HEK293 (cell line): ENCODE measurements at regions not wholly inside any gene's neighbourhood (a gene's known extent, or its start where the extent isn't known, plus 50 kb on each side); places are given as distances from the start of the nearest gene placed in this dataset.
"Not testable (repeated sequence)": the region's sequence is repeated elsewhere in the genome, so short reads cannot be mapped to it uniquely, and the experiment has no call there.

Experiments used
- CTCF ChIA-PET: fragments of 350-600 bp; formaldehyde crosslinking; extraction: SDS; loops from one replicate; lab custom pipeline; 2021; ENCODE audit warnings: antibody characterized with exemption; lab: Yijun Ruan, JAX
- POLR2A ChIA-PET: fragments of 300-600 bp; formaldehyde crosslinking; extraction: SDS; loops from one replicate; lab custom pipeline; 2020; ENCODE audit warnings: antibody characterized with exemption, inconsistent platforms; lab: Yijun Ruan, JAX
- H3K27ac ChIP-seq: fragments of 200-500 bp; sonication (Bioruptor generic); 2 replicates; pipeline ENCODE4 v1.5.1; 2014; ENCODE audit warnings: low read depth, low read length, control low read depth, inconsistent platforms; ENCODE audit errors: extremely low read depth
- H3K36me3 ChIP-seq, 2 experiments: fragments of 200-500 bp in 1 of 2; sonication (Bioruptor generic) in 1 of 2; 1 replicate in 1 of 2; 2 replicates in 1 of 2; pipeline ENCODE4 v1.5.1; 2014 to 2017; ENCODE audit warnings: inconsistent platforms in 2 of 2, low read length in 2 of 2; ENCODE audit not compliant: control insufficient read depth in 2 of 2, insufficient read depth in 1 of 2
- H3K4me1 ChIP-seq: fragments of 200-500 bp; sonication (Bioruptor generic); 2 replicates; pipeline ENCODE4 v1.5.1; 2014; ENCODE audit warnings: mild to moderate bottlenecking, low read length, inconsistent platforms; ENCODE audit not compliant: control insufficient read depth, insufficient read depth
- H3K4me3 ChIP-seq: 2 replicates; pipeline ENCODE4 v1.5.1; 2011; ENCODE audit warnings: low read depth, mild to moderate bottlenecking, control low read depth, low read length, moderate library complexity
- H3K9me3 ChIP-seq: fragments of 200-500 bp; sonication (Bioruptor generic); 2 replicates; pipeline ENCODE4 v1.5.1; 2014; ENCODE audit warnings: low read depth, low read length, inconsistent platforms; ENCODE audit not compliant: control insufficient read depth, insufficient read depth
- KLF1 ChIP-seq: fragments of 450-650 bp; formaldehyde crosslinking; IDR thresholded peaks from 2 replicates; pipeline ENCODE4 v1.5.1; 2016; ENCODE audit warnings: missing biosample characterization, missing genetic modification characterization
- KLF10 ChIP-seq: fragments of 450-650 bp; IDR thresholded peaks from 2 replicates; pipeline ENCODE4 v1.5.1; 2018; ENCODE audit warnings: missing biosample characterization, mild to moderate bottlenecking, missing genetic modification characterization
- KLF9 ChIP-seq: fragments of 450-650 bp; formaldehyde crosslinking; IDR thresholded peaks from 2 replicates; pipeline ENCODE4 v1.5.1; 2016; ENCODE audit warnings: missing biosample characterization, missing genetic modification characterization, low read depth
- MZF1 ChIP-seq: fragments of 450-650 bp; formaldehyde crosslinking; IDR thresholded peaks from 2 replicates; pipeline ENCODE4 v1.5.1; 2017; ENCODE audit warnings: missing biosample characterization, missing genetic modification characterization, borderline replicate concordance
- SALL2 ChIP-seq: fragments of 450-650 bp; formaldehyde crosslinking; IDR thresholded peaks from 2 replicates; pipeline ENCODE4 v1.5.0; 2017; ENCODE audit warnings: missing biosample characterization, mild to moderate bottlenecking, missing genetic modification characterization, borderline replicate concordance
- SP2 ChIP-seq: fragments of 450-650 bp; formaldehyde crosslinking; IDR thresholded peaks from 2 replicates; pipeline ENCODE4 v1.5.1; 2016; ENCODE audit warnings: missing biosample characterization, missing genetic modification characterization
- ZBTB1 ChIP-seq: fragments of 450-650 bp; formaldehyde crosslinking; IDR thresholded peaks from 2 replicates; pipeline ENCODE4 v1.5.1; 2016; ENCODE audit warnings: missing biosample characterization, missing genetic modification characterization
- ZNF140 ChIP-seq: fragments of 450-650 bp; formaldehyde crosslinking; IDR thresholded peaks from 2 replicates; pipeline ENCODE4 v1.5.1; 2016; ENCODE audit warnings: missing biosample characterization, missing genetic modification characterization
- ZNF155 ChIP-seq: fragments of 450-650 bp; formaldehyde crosslinking; IDR thresholded peaks from 2 replicates; pipeline ENCODE4 v1.5.1; 2016; ENCODE audit warnings: missing biosample characterization, missing genetic modification characterization
- ZNF175 ChIP-seq: fragments of 450-650 bp; formaldehyde crosslinking; IDR thresholded peaks from 2 replicates; pipeline ENCODE4 v1.5.1; 2016; ENCODE audit warnings: missing biosample characterization, missing genetic modification characterization
- ZNF2 ChIP-seq: fragments of 450-650 bp; formaldehyde crosslinking; IDR thresholded peaks from 2 replicates; pipeline ENCODE4 v1.5.1; 2016; ENCODE audit warnings: missing biosample characterization, missing genetic modification characterization
- ZNF266 ChIP-seq: fragments of 450-650 bp; formaldehyde crosslinking; IDR thresholded peaks from 2 replicates; pipeline ENCODE4 v1.5.1; 2016; ENCODE audit warnings: missing biosample characterization, missing genetic modification characterization, low read depth
- ZNF394 ChIP-seq: fragments of 450-650 bp; formaldehyde crosslinking; IDR thresholded peaks from 2 replicates; pipeline ENCODE4 v1.5.1; 2016; ENCODE audit warnings: missing biosample characterization, missing genetic modification characterization, mild to moderate bottlenecking, moderate library complexity, borderline replicate concordance
- ZNF561 ChIP-seq: fragments of 450-650 bp; IDR thresholded peaks from 2 replicates; pipeline ENCODE4 v1.5.1; 2018; ENCODE audit warnings: missing biosample characterization, missing genetic modification characterization, borderline replicate concordance
- ZNF585B ChIP-seq: fragments of 450-650 bp; formaldehyde crosslinking; IDR thresholded peaks from 2 replicates; pipeline ENCODE4 v1.5.1; 2016; ENCODE audit warnings: missing biosample characterization, missing genetic modification characterization
- ZNF621 ChIP-seq: fragments of 450-650 bp; formaldehyde crosslinking; IDR thresholded peaks from 2 replicates; pipeline ENCODE4 v1.5.1; 2017; ENCODE audit warnings: missing biosample characterization, missing genetic modification characterization
- ZNF623 ChIP-seq: fragments of 450-650 bp; formaldehyde crosslinking; IDR thresholded peaks from 2 replicates; pipeline ENCODE4 v1.5.1; 2016; ENCODE audit warnings: missing biosample characterization, missing genetic modification characterization
- ZNF624 ChIP-seq: fragments of 450-650 bp; formaldehyde crosslinking; IDR thresholded peaks from 2 replicates; pipeline ENCODE4 v1.5.1; 2017; ENCODE audit warnings: missing biosample characterization, missing genetic modification characterization
- ZNF654 ChIP-seq: fragments of 450-650 bp; formaldehyde crosslinking; IDR thresholded peaks from 2 replicates; pipeline ENCODE4 v1.5.1; 2016; ENCODE audit warnings: low read depth, missing biosample characterization, missing genetic modification characterization
- ZNF776 ChIP-seq: fragments of 450-650 bp; formaldehyde crosslinking; IDR thresholded peaks from 2 replicates; pipeline ENCODE4 v1.5.0; 2017; ENCODE audit warnings: missing biosample characterization, missing genetic modification characterization, borderline replicate concordance
- TF ChIP-seq, protein P1 (sequence below): fragments of 450-650 bp; formaldehyde crosslinking; IDR thresholded peaks from 2 replicates; pipeline ENCODE4 v1.5.1; 2016; ENCODE audit warnings: missing biosample characterization, missing genetic modification characterization
- TF ChIP-seq, protein P2 (sequence below): fragments of 450-650 bp; formaldehyde crosslinking; IDR thresholded peaks from 2 replicates; pipeline ENCODE4 v1.5.1; 2016; ENCODE audit warnings: missing biosample characterization, missing genetic modification characterization
- TF ChIP-seq, protein P3 (sequence below): fragments of 450-650 bp; formaldehyde crosslinking; IDR thresholded peaks from 2 replicates; pipeline ENCODE4 v1.5.1; 2017; ENCODE audit warnings: missing biosample characterization, missing genetic modification characterization
- TF ChIP-seq, protein P4 (sequence below): fragments of 450-650 bp; formaldehyde crosslinking; IDR thresholded peaks from 2 replicates; pipeline ENCODE4 v1.5.1; 2016; ENCODE audit warnings: missing biosample characterization, missing genetic modification characterization

DNA sequence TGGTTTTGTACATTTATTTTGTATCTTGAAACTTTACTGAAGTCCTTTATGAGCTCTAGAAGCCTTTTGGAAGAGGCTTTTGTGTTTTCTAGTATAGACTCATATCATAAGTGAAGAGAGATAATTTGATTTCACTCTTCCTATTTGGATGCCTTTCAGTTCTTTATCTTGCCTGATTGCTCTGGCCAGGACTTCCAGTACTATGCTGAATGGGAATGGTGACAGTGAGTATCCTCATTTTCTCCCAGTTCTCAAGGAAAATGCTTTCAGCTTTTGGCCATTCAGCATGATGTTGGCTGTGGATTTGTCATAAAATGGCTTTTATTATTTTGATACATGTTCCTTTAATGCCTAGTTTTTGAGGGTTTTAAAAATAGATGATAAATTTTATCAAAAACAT lies 1061.3 kb downstream of the STPG2 start:
- no peaks in the 10 kb centered on the region for H3K9me3 ChIP-seq
- H3K36me3 ChIP-seq, result no peaks in the 10 kb centered on the region
- CTCF ChIA-PET, result no interaction called here
- no peak overlapping the region for H3K27ac ChIP-seq
- H3K4me3 ChIP-seq, result no peak overlapping the region
- H3K4me1 ChIP-seq, result no peaks in the 10 kb centered on the region
- POLR2A ChIA-PET, result no interaction called here
- no peak for TF ChIP-seq ZNF561 (tag by site-specific recombination)
- no peak for TF ChIP-seq KLF1 (tag by site-specific recombination)
- TF ChIP-seq, protein P1, sequence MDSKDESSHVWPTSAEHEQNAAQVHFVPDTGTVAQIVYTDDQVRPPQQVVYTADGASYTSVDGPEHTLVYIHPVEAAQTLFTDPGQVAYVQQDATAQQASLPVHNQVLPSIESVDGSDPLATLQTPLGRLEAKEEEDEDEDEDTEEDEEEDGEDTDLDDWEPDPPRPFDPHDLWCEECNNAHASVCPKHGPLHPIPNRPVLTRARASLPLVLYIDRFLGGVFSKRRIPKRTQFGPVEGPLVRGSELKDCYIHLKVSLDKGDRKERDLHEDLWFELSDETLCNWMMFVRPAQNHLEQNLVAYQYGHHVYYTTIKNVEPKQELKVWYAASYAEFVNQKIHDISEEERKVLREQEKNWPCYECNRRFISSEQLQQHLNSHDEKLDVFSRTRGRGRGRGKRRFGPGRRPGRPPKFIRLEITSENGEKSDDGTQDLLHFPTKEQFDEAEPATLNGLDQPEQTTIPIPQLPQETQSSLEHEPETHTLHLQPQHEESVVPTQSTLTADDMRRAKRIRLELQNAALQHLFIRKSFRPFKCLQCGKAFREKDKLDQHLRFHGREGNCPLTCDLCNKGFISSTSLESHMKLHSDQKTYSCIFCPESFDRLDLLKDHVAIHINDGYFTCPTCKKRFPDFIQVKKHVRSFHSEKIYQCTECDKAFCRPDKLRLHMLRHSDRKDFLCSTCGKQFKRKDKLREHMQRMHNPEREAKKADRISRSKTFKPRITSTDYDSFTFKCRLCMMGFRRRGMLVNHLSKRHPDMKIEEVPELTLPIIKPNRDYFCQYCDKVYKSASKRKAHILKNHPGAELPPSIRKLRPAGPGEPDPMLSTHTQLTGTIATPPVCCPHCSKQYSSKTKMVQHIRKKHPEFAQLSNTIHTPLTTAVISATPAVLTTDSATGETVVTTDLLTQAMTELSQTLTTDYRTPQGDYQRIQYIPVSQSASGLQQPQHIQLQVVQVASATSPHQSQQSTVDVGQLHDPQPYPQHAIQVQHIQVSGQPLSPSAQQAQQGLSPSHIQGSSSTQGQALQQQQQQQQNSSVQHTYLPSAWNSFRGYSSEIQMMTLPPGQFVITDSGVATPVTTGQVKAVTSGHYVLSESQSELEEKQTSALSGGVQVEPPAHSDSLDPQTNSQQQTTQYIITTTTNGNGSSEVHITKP (tag by site-specific recombination), result no peak
- TF ChIP-seq ZNF585B, result no peak
- no peak for TF ChIP-seq ZNF175 (tag by site-specific recombination)
- no peak for TF ChIP-seq ZNF394
- TF ChIP-seq, protein P2, sequence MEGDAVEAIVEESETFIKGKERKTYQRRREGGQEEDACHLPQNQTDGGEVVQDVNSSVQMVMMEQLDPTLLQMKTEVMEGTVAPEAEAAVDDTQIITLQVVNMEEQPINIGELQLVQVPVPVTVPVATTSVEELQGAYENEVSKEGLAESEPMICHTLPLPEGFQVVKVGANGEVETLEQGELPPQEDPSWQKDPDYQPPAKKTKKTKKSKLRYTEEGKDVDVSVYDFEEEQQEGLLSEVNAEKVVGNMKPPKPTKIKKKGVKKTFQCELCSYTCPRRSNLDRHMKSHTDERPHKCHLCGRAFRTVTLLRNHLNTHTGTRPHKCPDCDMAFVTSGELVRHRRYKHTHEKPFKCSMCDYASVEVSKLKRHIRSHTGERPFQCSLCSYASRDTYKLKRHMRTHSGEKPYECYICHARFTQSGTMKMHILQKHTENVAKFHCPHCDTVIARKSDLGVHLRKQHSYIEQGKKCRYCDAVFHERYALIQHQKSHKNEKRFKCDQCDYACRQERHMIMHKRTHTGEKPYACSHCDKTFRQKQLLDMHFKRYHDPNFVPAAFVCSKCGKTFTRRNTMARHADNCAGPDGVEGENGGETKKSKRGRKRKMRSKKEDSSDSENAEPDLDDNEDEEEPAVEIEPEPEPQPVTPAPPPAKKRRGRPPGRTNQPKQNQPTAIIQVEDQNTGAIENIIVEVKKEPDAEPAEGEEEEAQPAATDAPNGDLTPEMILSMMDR, result no peak
- TF ChIP-seq SP2 (tag by site-specific recombination), result no peak
- no peak for TF ChIP-seq ZNF621 (tag by site-specific recombination)
- no peak for TF ChIP-seq KLF9
- no peak for TF ChIP-seq ZNF654 (tag by site-specific recombination)
- TF ChIP-seq ZBTB1 (tag by site-specific recombination), result no peak
- no peak for TF ChIP-seq ZNF2 (tag by site-specific recombination)
- no peak for TF ChIP-seq ZNF140 (tag by site-specific recombination)
- TF ChIP-seq KLF10 (tag by site-specific recombination), result no peak
- TF ChIP-seq, all 188 proteins: peak for 0

DNA sequence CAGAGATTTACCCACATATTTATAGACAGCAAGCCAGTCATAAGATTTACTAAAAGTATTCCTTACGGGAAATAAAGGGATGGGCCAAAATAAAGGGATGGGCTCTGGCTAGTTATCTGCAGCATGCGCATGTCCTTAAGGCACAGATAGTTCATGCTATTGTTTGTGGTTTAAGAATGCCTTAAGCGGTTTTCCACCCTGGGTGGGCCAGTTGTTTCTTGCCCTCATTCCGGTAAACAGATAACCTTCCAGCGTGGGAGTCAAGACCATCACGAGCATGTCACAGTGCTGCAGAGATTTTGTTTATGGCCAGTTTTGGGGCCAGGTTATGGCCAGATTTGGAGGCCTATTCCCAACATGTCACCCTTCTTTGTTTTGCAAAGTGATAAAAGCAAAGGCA lies 1046.2 kb downstream of the STPG2 start:
- CTCF ChIA-PET, H3K4me3 ChIP-seq, H3K27ac ChIP-seq: not testable (repeated sequence)

DNA sequence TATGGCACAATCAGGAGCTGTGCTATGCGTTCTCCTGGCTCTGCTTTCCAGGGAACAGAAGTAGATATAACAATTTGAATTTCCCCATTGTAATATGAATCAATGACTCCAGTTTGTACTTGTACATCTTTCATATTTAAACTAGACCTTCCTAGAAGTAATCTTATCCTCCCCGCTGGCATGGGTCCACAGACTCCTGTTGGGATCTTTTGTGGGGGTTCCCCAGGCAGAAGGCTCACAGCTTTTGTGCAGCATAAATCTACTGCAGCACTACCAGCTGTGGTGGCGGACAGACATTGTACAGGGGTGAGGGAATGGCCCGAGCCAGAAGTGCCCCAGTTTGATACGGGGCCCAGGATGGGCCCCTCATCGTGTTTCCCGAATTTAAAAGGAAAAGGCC lies 1042.1 kb downstream of the STPG2 start:
- CTCF ChIA-PET, H3K9me3 ChIP-seq, POLR2A ChIA-PET, H3K36me3 ChIP-seq, H3K4me1 ChIP-seq, H3K27ac ChIP-seq, H3K4me3 ChIP-seq: not testable (repeated sequence)

More for the DNA sequence above, 1046.2 kb downstream of the STPG2 start:
- H3K36me3 ChIP-seq, H3K4me1 ChIP-seq, POLR2A ChIA-PET, H3K9me3 ChIP-seq: not testable (repeated sequence)

DNA sequence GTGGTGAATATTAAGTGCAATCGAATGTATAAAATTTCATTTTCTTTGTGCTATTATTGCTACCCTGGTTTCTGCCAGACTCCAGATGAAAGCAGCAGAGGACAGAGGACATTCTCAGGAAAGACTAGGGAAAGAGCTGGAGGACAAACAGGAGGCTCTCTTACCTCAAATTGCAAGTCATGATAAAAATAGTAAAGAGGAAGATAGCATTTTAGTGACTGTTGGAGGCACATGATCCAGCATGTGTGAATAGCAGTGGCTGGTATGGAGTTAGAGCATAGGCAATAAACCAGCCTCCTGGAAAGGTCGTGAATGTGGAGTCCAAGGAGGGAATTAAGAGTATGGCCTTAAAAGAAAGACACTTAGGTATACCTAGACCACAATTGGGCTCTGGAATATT lies 1040.0 kb downstream of the STPG2 start:
- Histone ChIP-seq H3K4me3 (no peak overlapping the region), H3K9me3 (no peaks in the 10 kb centered on the region), H3K36me3 (no peaks in the 10 kb centered on the region), H3K4me1 (no peaks in the 10 kb centered on the region), H3K27ac (no peak overlapping the region)
- ChIA-PET CTCF (no interaction called here), POLR2A (no interaction called here)
- TF ChIP-seq MZF1 (tag by site-specific recombination) (no peak), ZNF585B (no peak), ZNF155 (tag by site-specific recombination) (no peak), ZNF624 (no peak), ZNF266 (tag by site-specific recombination) (no peak), ZNF623 (tag by site-specific recombination) (no peak), SALL2 (tag by site-specific recombination) (no peak), ZNF776 (tag by site-specific recombination) (no peak)
- TF ChIP-seq, protein P3, sequence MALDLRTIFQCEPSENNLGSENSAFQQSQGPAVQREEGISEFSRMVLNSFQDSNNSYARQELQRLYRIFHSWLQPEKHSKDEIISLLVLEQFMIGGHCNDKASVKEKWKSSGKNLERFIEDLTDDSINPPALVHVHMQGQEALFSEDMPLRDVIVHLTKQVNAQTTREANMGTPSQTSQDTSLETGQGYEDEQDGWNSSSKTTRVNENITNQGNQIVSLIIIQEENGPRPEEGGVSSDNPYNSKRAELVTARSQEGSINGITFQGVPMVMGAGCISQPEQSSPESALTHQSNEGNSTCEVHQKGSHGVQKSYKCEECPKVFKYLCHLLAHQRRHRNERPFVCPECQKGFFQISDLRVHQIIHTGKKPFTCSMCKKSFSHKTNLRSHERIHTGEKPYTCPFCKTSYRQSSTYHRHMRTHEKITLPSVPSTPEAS, result no peak
- TF ChIP-seq, protein P4, sequence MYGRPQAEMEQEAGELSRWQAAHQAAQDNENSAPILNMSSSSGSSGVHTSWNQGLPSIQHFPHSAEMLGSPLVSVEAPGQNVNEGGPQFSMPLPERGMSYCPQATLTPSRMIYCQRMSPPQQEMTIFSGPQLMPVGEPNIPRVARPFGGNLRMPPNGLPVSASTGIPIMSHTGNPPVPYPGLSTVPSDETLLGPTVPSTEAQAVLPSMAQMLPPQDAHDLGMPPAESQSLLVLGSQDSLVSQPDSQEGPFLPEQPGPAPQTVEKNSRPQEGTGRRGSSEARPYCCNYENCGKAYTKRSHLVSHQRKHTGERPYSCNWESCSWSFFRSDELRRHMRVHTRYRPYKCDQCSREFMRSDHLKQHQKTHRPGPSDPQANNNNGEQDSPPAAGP (tag by site-specific recombination), result no peak
